ENCODE measurements at regions not wholly inside any gene's neighbourhood (a gene's known extent, or its start where the extent isn't known, plus 50 kb on each side); places are given as distances from the start of the nearest gene placed in this dataset.

DNA sequence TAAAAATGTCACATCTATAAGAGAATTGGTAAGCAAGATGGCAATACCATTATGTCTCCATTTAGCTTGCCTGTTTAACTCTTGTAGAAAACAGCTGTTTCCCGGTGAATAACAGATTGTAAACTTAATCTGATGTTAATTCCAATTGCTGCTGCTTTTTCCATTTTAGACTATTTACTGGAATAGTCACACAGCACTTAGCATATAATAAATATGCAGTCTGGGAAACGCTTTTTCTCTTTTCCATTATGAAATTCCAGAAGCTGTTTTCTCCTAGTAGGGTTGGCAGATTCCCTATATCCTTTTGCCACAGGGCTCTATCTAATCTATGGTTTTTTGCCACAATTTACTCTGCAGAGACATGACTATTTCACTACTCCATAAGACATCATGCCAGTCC lies 148.0 kb downstream of the CEMIP2 start:
- TF ChIP-seq POLR2A (IDR thresholded peaks at IDR 0.05) (no peak), POLR2AphosphoS5 (IDR thresholded peaks at IDR 0.05) (no peak)
- TF ChIP-seq, protein P1, sequence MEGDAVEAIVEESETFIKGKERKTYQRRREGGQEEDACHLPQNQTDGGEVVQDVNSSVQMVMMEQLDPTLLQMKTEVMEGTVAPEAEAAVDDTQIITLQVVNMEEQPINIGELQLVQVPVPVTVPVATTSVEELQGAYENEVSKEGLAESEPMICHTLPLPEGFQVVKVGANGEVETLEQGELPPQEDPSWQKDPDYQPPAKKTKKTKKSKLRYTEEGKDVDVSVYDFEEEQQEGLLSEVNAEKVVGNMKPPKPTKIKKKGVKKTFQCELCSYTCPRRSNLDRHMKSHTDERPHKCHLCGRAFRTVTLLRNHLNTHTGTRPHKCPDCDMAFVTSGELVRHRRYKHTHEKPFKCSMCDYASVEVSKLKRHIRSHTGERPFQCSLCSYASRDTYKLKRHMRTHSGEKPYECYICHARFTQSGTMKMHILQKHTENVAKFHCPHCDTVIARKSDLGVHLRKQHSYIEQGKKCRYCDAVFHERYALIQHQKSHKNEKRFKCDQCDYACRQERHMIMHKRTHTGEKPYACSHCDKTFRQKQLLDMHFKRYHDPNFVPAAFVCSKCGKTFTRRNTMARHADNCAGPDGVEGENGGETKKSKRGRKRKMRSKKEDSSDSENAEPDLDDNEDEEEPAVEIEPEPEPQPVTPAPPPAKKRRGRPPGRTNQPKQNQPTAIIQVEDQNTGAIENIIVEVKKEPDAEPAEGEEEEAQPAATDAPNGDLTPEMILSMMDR (IDR thresholded peaks at IDR 0.05), result no peak
